ENCODE measurements at regions not wholly inside any gene's neighbourhood (a gene's known extent, or its start where the extent isn't known, plus 50 kb on each side); places are given as distances from the start of the nearest gene placed in this dataset.

GRCh38 chr6:126419901-126420300 is 80.0 kb downstream of the CENPW start:
- ATAC-seq (no peak), DNase-seq (no peak)
- no peaks in the 10 kb centered on the region for H3K4me1 Mint-ChIP-seq
- H3K4me3 Mint-ChIP-seq: no peak overlapping the region
- peaks cover 8 to 18% of the 10 kb centered on the region in 2 donors for H3K9me3 Mint-ChIP-seq
- no peaks in the 10 kb centered on the region for H3K27me3 Mint-ChIP-seq
- no peak overlapping the region for H3K27ac Mint-ChIP-seq

- H3K4me3 Mint-ChIP-seq: no peak overlapping the region
- H3K27me3 Mint-ChIP-seq: no peaks in the 10 kb centered on the region
- H3K9me3 Mint-ChIP-seq: no peaks in the 10 kb centered on the region
- no peak overlapping the region for H3K27ac Mint-ChIP-seq
- DNase-seq (no peak), ATAC-seq (no peak)
- no peaks in the 10 kb centered on the region for H3K4me1 Mint-ChIP-seq
Measured at GRCh38 chr6:126422912-126423311, 83.0 kb downstream of the CENPW start.

GRCh38 chr6:126427713-126428112 is 87.8 kb downstream of the CENPW start:
- H3K4me3 Mint-ChIP-seq: no peak overlapping the region
- no peaks in the 10 kb centered on the region for H3K4me1 Mint-ChIP-seq
- H3K27ac Mint-ChIP-seq: no peak overlapping the region
- H3K27me3 Mint-ChIP-seq: no peaks in the 10 kb centered on the region
- DNase-seq (no peak), ATAC-seq (no peak)
- no peaks in the 10 kb centered on the region for H3K9me3 Mint-ChIP-seq

- H3K4me1 Mint-ChIP-seq: no peaks in the 10 kb centered on the region
- no peak for ATAC-seq
Measured at GRCh38 chr6:126429866-126430265, 90.0 kb downstream of the CENPW start.

GRCh38 chr6:126432564-126432963 is 92.6 kb downstream of the CENPW start:
- no peak for ATAC-seq
- DNase-seq: no peak
- no peak overlapping the region for H3K27ac Mint-ChIP-seq
- H3K4me3 Mint-ChIP-seq: no peak overlapping the region
- no peaks in the 10 kb centered on the region for H3K27me3 Mint-ChIP-seq
- no peaks in the 10 kb centered on the region for H3K9me3 Mint-ChIP-seq
- no peaks in the 10 kb centered on the region for H3K4me1 Mint-ChIP-seq

More at GRCh38 chr6:126429866-126430265, 90.0 kb downstream of the CENPW start:
- Mint-ChIP-seq H3K9me3 (no peaks in the 10 kb centered on the region), H3K27me3 (no peaks in the 10 kb centered on the region), H3K27ac (no peak overlapping the region), H3K4me3 (no peak overlapping the region)
- no peak for DNase-seq

GRCh38 chr6:126433927-126434326 is 94.0 kb downstream of the CENPW start:
- DNase-seq (no peak), ATAC-seq (no peak)
- H3K4me3 Mint-ChIP-seq: no peak overlapping the region
- H3K27me3 Mint-ChIP-seq: no peaks in the 10 kb centered on the region
- no peaks in the 10 kb centered on the region for H3K4me1 Mint-ChIP-seq
- no peak overlapping the region for H3K27ac Mint-ChIP-seq
- H3K9me3 Mint-ChIP-seq: no peaks in the 10 kb centered on the region

- DNase-seq: no peak
Measured at GRCh38 chr6:126437205-126437604, 97.3 kb downstream of the CENPW start.

GRCh38 chr6:126439040-126439439 is 99.1 kb downstream of the CENPW start:
- H3K9me3 Mint-ChIP-seq: no peaks in the 10 kb centered on the region
- DNase-seq (no peak), ATAC-seq (no peak)
- H3K4me3 Mint-ChIP-seq: no peak overlapping the region
- H3K27me3 Mint-ChIP-seq: no peaks in the 10 kb centered on the region
- no peaks in the 10 kb centered on the region for H3K4me1 Mint-ChIP-seq
- no peak overlapping the region for H3K27ac Mint-ChIP-seq

More at GRCh38 chr6:126437205-126437604, 97.3 kb downstream of the CENPW start:
- no peaks in the 10 kb centered on the region for H3K27me3 Mint-ChIP-seq
- ATAC-seq: no peak
- no peaks in the 10 kb centered on the region for H3K9me3 Mint-ChIP-seq
- H3K27ac Mint-ChIP-seq: no peak overlapping the region
- no peak overlapping the region for H3K4me3 Mint-ChIP-seq
- H3K4me1 Mint-ChIP-seq: no peaks in the 10 kb centered on the region

- DNase-seq (no peak), ATAC-seq (no peak)
- H3K4me1 Mint-ChIP-seq: no peaks in the 10 kb centered on the region
- no peaks in the 10 kb centered on the region for H3K9me3 Mint-ChIP-seq
- no peak overlapping the region for H3K4me3 Mint-ChIP-seq
- H3K27me3 Mint-ChIP-seq: no peaks in the 10 kb centered on the region
- no peak overlapping the region for H3K27ac Mint-ChIP-seq
Measured at GRCh38 chr6:126440923-126441322, 101.0 kb downstream of the CENPW start.

- Mint-ChIP-seq H3K27me3 (no peaks in the 10 kb centered on the region), H3K4me3 (no peak overlapping the region), H3K4me1 (no peaks in the 10 kb centered on the region), H3K9me3 (no peaks in the 10 kb centered on the region), H3K27ac (no peak overlapping the region)
- ATAC-seq: no peak
- no peak for DNase-seq
Measured at GRCh38 chr6:126444659-126445273, 104.9 kb downstream of the CENPW start.

- H3K27me3 Mint-ChIP-seq: no peaks in the 10 kb centered on the region
- ATAC-seq: no peak
- no peak overlapping the region for H3K4me3 Mint-ChIP-seq
- H3K27ac Mint-ChIP-seq: no peak overlapping the region
- no peaks in the 10 kb centered on the region for H3K9me3 Mint-ChIP-seq
- H3K4me1 Mint-ChIP-seq: no peaks in the 10 kb centered on the region
- no peak for DNase-seq
Measured at GRCh38 chr6:126446248-126446647, 106.3 kb downstream of the CENPW start.

GRCh38 chr6:126447367-126447766 is 107.5 kb downstream of the CENPW start:
- Mint-ChIP-seq H3K27ac (no peak overlapping the region), H3K9me3 (no peaks in the 10 kb centered on the region), H3K4me1 (no peaks in the 10 kb centered on the region), H3K27me3 (no peaks in the 10 kb centered on the region), H3K4me3 (no peak overlapping the region)
- DNase-seq (no peak), ATAC-seq (no peak)

- peaks cover 0 to 4% of the 10 kb centered on the region in 2 donors for H3K9me3 Mint-ChIP-seq
- no peaks in the 10 kb centered on the region for H3K27me3 Mint-ChIP-seq
- H3K27ac Mint-ChIP-seq: no peak overlapping the region
- DNase-seq: no peak
- H3K4me1 Mint-ChIP-seq: no peaks in the 10 kb centered on the region
- no peak for ATAC-seq
- no peak overlapping the region for H3K4me3 Mint-ChIP-seq
Measured at GRCh38 chr6:126461045-126461444, 121.1 kb downstream of the CENPW start.

- Mint-ChIP-seq H3K4me3 (no peak overlapping the region), H3K9me3 (peaks cover 3 to 12% of the 10 kb centered on the region in 2 donors), H3K27ac (no peak overlapping the region), H3K27me3 (no peaks in the 10 kb centered on the region), H3K4me1 (no peaks in the 10 kb centered on the region)
- ATAC-seq (no peak), DNase-seq (no peak)
Measured at GRCh38 chr6:126464245-126464644, 124.3 kb downstream of the CENPW start.

- Mint-ChIP-seq H3K27me3 (no peaks in the 10 kb centered on the region), H3K27ac (no peak overlapping the region), H3K9me3 (peaks cover 0 to 8% of the 10 kb centered on the region in 2 donors), H3K4me1 (no peaks in the 10 kb centered on the region), H3K4me3 (no peak overlapping the region)
- no peak for ATAC-seq
- DNase-seq: no peak
Measured at GRCh38 chr6:126475449-126475848, 135.5 kb downstream of the CENPW start.

GRCh38 chr6:126477678-126478077 is 137.8 kb downstream of the CENPW start:
- Mint-ChIP-seq H3K27ac (no peak overlapping the region), H3K4me1 (no peaks in the 10 kb centered on the region), H3K4me3 (no peak overlapping the region), H3K9me3 (no peaks in the 10 kb centered on the region), H3K27me3 (no peaks in the 10 kb centered on the region)
- ATAC-seq (no peak), DNase-seq (no peak)

GRCh38 chr6:126480268-126480667 is 140.4 kb downstream of the CENPW start:
- Mint-ChIP-seq H3K4me3 (no peak overlapping the region), H3K9me3 (peaks cover 0 to 5% of the 10 kb centered on the region in 2 donors), H3K27me3 (no peaks in the 10 kb centered on the region), H3K27ac (no peak overlapping the region), H3K4me1 (no peaks in the 10 kb centered on the region)
- no peak for ATAC-seq
- DNase-seq: no peak

Measured in stimulated activated naive CD8-positive, alpha-beta T cell treated with anti-CD3 and anti-CD28 coated beads, Interleukin-15, amount 100 ng/mL, for 72 hours (primary cell).